ENCODE measurements at regions not wholly inside any gene's neighbourhood (a gene's known extent, or its start where the extent isn't known, plus 50 kb on each side); places are given as distances from the start of the nearest gene placed in this dataset.
A peak's percentile ranks its signal among the peaks of the same experiment; 100 is the strongest.

GRCh38 chr2:108092886-108093285, 106.6 kb downstream of the SLC5A7 start:
- H3K9ac ChIP-seq, result no peak overlapping the region
- DNase-seq (ENCODE audit: low spot score), result no peak
- H3K4me3 ChIP-seq, result no peak overlapping the region

GRCh38 chr2:108101481-108101880, 115.2 kb downstream of the SLC5A7 start:
- Mint-ChIP-seq H3K36me3 (no peaks in the 10 kb centered on the region), H3K4me3 (no peak overlapping the region), H3K9me3 (no peaks in the 10 kb centered on the region), H3K27ac (no peak overlapping the region), H3K27me3 (ENCODE audit: insufficient read depth, low read depth) (no peaks in the 10 kb centered on the region), H3K4me1 (peaks cover 3% of the 10 kb centered on the region)
- H3K9ac ChIP-seq, result no peak overlapping the region
- no peaks in the 10 kb centered on the region for H4K20me1 ChIP-seq (ENCODE audit: low read depth)
- no peak overlapping the region for H3K4me2 ChIP-seq
- no peak overlapping the region for H3K27ac ChIP-seq
- no peaks in the 10 kb centered on the region for H3K79me2 ChIP-seq (ENCODE audit: low read depth)
- no peak for DNase-seq (ENCODE audit: low spot score)
- TF ChIP-seq CTCF (IDR thresholded peaks at IDR 0.05), result no peak
- no peak for TF ChIP-seq EZH2phosphoT487 (IDR thresholded peaks at IDR 0.05)
- no peak for TF ChIP-seq EZH2 (IDR thresholded peaks at IDR 0.05)
- H3K27me3 ChIP-seq, result no peaks in the 10 kb centered on the region
- no peak overlapping the region for H3K4me3 ChIP-seq
- no peak overlapping the region for H2AFZ ChIP-seq (replicated peaks)
- no peaks in the 10 kb centered on the region for H3K9me3 ChIP-seq (ENCODE audit: low read depth)
- H3F3A ChIP-seq (ENCODE audit: low read depth), result no peaks in the 10 kb centered on the region
- peaks cover 7% of the 10 kb centered on the region for H3K4me1 ChIP-seq
- H3K36me3 ChIP-seq, result no peaks in the 10 kb centered on the region

More at GRCh38 chr2:108092886-108093285, 106.6 kb downstream of the SLC5A7 start:
- Histone ChIP-seq H3K9me3 (ENCODE audit: low read depth) (no peaks in the 10 kb centered on the region), H3K27ac (no peak overlapping the region), H2AFZ (replicated peaks) (no peak overlapping the region), H4K20me1 (ENCODE audit: low read depth) (no peaks in the 10 kb centered on the region), H3K79me2 (ENCODE audit: low read depth) (no peaks in the 10 kb centered on the region), H3K27me3 (no peaks in the 10 kb centered on the region), H3K36me3 (no peaks in the 10 kb centered on the region), H3K4me2 (no peak overlapping the region), H3F3A (ENCODE audit: low read depth) (no peaks in the 10 kb centered on the region), H3K4me1 (no peaks in the 10 kb centered on the region)
- Mint-ChIP-seq H3K27ac (no peak overlapping the region), H3K4me1 (no peaks in the 10 kb centered on the region), H3K27me3 (ENCODE audit: insufficient read depth, low read depth) (peaks cover 2% of the 10 kb centered on the region), H3K36me3 (no peaks in the 10 kb centered on the region), H3K9me3 (peaks cover 2% of the 10 kb centered on the region), H3K4me3 (no peak overlapping the region)
- TF ChIP-seq CTCF (IDR thresholded peaks at IDR 0.05) (no peak), EZH2 (IDR thresholded peaks at IDR 0.05) (no peak)

- Histone ChIP-seq H3K9ac (no peak overlapping the region), H3K9me3 (ENCODE audit: low read depth) (no peaks in the 10 kb centered on the region), H3K4me1 (peaks cover 16% of the 10 kb centered on the region), H3K36me3 (no peaks in the 10 kb centered on the region), H3K27me3 (no peaks in the 10 kb centered on the region), H3F3A (ENCODE audit: low read depth) (no peaks in the 10 kb centered on the region), H3K4me3 (no peak overlapping the region), H2AFZ (replicated peaks) (no peak overlapping the region), H3K4me2 (peak overlapping the region; percentile 15), H3K27ac (no peak overlapping the region), H4K20me1 (ENCODE audit: low read depth) (no peaks in the 10 kb centered on the region), H3K79me2 (ENCODE audit: low read depth) (no peaks in the 10 kb centered on the region)
- peak; percentile 18 for DNase-seq (ENCODE audit: low spot score)
- no peaks in the 10 kb centered on the region for H3K27me3 Mint-ChIP-seq (ENCODE audit: insufficient read depth, low read depth)
- H3K9me3 Mint-ChIP-seq, result no peaks in the 10 kb centered on the region
- TF ChIP-seq EZH2 (IDR thresholded peaks at IDR 0.05), result no peak
- TF ChIP-seq CTCF (IDR thresholded peaks at IDR 0.05), result no peak
- no peak for TF ChIP-seq EZH2phosphoT487 (IDR thresholded peaks at IDR 0.05)
- peak overlapping the region; percentile 1 for H3K27ac Mint-ChIP-seq
- H3K36me3 Mint-ChIP-seq, result no peaks in the 10 kb centered on the region
- H3K4me1 Mint-ChIP-seq, result peaks cover 8% of the 10 kb centered on the region
- H3K4me3 Mint-ChIP-seq, result no peak overlapping the region
Observed at GRCh38 chr2:108106731-108107130, 120.4 kb downstream of the SLC5A7 start.

All from neural progenitor cell (in vitro differentiated cells).